ENCODE measurements at regions not wholly inside any gene's neighbourhood (a gene's known extent, or its start where the extent isn't known, plus 50 kb on each side); places are given as distances from the start of the nearest gene placed in this dataset.

GRCh38 chr3:27878014-27878383 lies 155.9 kb upstream of the EOMES start:
- Histone ChIP-seq H3K9me3 (ENCODE audit: control insufficient read depth in 4 of 4, insufficient read depth in 3 of 4, low read length in 3 of 4) (no peaks in the 10 kb centered on the region), H3K9ac (ENCODE audit: insufficient read depth in 1 of 2, low read length in 2 of 2) (no peak overlapping the region), H3K4me3 (no peak overlapping the region), H3K27ac (ENCODE audit: low read depth in 1 of 2, low read length in 1 of 2) (no peak overlapping the region), H3K4me1 (ENCODE audit: control insufficient read depth in 5 of 5, insufficient read depth in 5 of 5, low read length in 5 of 5) (no peaks in the 10 kb centered on the region), H3K36me3 (ENCODE audit: control insufficient read depth in 4 of 4, insufficient read depth in 4 of 4, low read length in 4 of 4) (no peaks in the 10 kb centered on the region), H3K27me3 (ENCODE audit: control insufficient read depth in 3 of 3, insufficient read depth in 3 of 3, low read length in 2 of 3) (peaks cover 0 to 2% (median 0%) of the 10 kb centered on the region in 3 donors)
- TF ChIP-seq CTCF (IDR thresholded peaks at IDR 0.05; ENCODE audit: control extremely low read depth, extremely low read depth), result no peak
- ATAC-seq (ENCODE audit: insufficient read depth, low FRiP score) (no peak), DNase-seq (no peak)
- 67 to 75% methylated on average over 1 of the region's 1 CpG for WGBS, 2 donors

GRCh38 chr3:27880969-27881892 lies 159.1 kb upstream of the EOMES start:
- WGBS, 2 donors, result 32 to 47% methylated on average over 7 of the region's 7 CpGs
- no peaks in the 10 kb centered on the region for H3K36me3 ChIP-seq (ENCODE audit: control insufficient read depth in 4 of 4, insufficient read depth in 4 of 4, low read length in 4 of 4)
- H3K27me3 ChIP-seq (ENCODE audit: control insufficient read depth in 3 of 3, insufficient read depth in 3 of 3, low read length in 2 of 3), result peaks cover 0 to 2% (median 0%) of the 10 kb centered on the region in 3 donors
- ATAC-seq (ENCODE audit: insufficient read depth, low FRiP score), result no peak
- H3K4me3 ChIP-seq, result no peak overlapping the region
- no peak overlapping the region for H3K27ac ChIP-seq (ENCODE audit: low read depth in 1 of 2, low read length in 1 of 2)
- H3K9me3 ChIP-seq (ENCODE audit: control insufficient read depth in 4 of 4, insufficient read depth in 3 of 4, low read length in 3 of 4), result no peaks in the 10 kb centered on the region
- H3K9ac ChIP-seq (ENCODE audit: insufficient read depth in 1 of 2, low read length in 2 of 2), result no peak overlapping the region
- H3K4me1 ChIP-seq (ENCODE audit: control insufficient read depth in 5 of 5, insufficient read depth in 5 of 5, low read length in 5 of 5), result no peaks in the 10 kb centered on the region
- TF ChIP-seq CTCF (IDR thresholded peaks at IDR 0.05; ENCODE audit: control extremely low read depth, extremely low read depth), result no peak
- DNase-seq, result no peak

- DNase-seq (no peak), ATAC-seq (ENCODE audit: insufficient read depth, low FRiP score) (no peak)
- Histone ChIP-seq H3K4me3 (no peak overlapping the region), H3K4me1 (ENCODE audit: control insufficient read depth in 5 of 5, insufficient read depth in 5 of 5, low read length in 5 of 5) (no peaks in the 10 kb centered on the region), H3K27me3 (ENCODE audit: control insufficient read depth in 3 of 3, insufficient read depth in 3 of 3, low read length in 2 of 3) (peaks cover 0 to 2% (median 0%) of the 10 kb centered on the region in 3 donors), H3K27ac (ENCODE audit: low read depth in 1 of 2, low read length in 1 of 2) (no peak overlapping the region), H3K9ac (ENCODE audit: insufficient read depth in 1 of 2, low read length in 2 of 2) (no peak overlapping the region), H3K9me3 (ENCODE audit: control insufficient read depth in 4 of 4, insufficient read depth in 3 of 4, low read length in 3 of 4) (no peaks in the 10 kb centered on the region), H3K36me3 (ENCODE audit: control insufficient read depth in 4 of 4, insufficient read depth in 4 of 4, low read length in 4 of 4) (no peaks in the 10 kb centered on the region)
- 82 to 83% methylated on average over 1 of the region's 1 CpG for WGBS, 2 donors
- TF ChIP-seq CTCF (IDR thresholded peaks at IDR 0.05; ENCODE audit: control extremely low read depth, extremely low read depth), result no peak
Observed at GRCh38 chr3:27883266-27883665, 161.1 kb upstream of the EOMES start.

Measured in lung (tissue), 11 donors.